DOHH2 (cell line): ENCODE measurements at regions not wholly inside any gene's neighbourhood (a gene's known extent, or its start where the extent isn't known, plus 50 kb on each side); places are given as distances from the start of the nearest gene placed in this dataset.

Experiments
- EZH2phosphoT487 ChIP-seq: fragments of 200-600 bp; sonication (generic); IDR thresholded peaks from 2 replicates; pipeline ENCODE4 v1.6.1; 2017; ENCODE audit warnings: borderline replicate concordance, mild to moderate bottlenecking, antibody characterized with exemption, low read length, moderate library complexity, mixed read lengths
- TF ChIP-seq, protein P1 (sequence below): fragments of 200-600 bp; sonication (generic); IDR thresholded peaks from one replicate; pipeline ENCODE4 v1.5.1; 2014; ENCODE audit warnings: antibody characterized with exemption, mild to moderate bottlenecking, low read depth, low read length; ENCODE audit not compliant: poor library complexity, severe bottlenecking

DNA sequence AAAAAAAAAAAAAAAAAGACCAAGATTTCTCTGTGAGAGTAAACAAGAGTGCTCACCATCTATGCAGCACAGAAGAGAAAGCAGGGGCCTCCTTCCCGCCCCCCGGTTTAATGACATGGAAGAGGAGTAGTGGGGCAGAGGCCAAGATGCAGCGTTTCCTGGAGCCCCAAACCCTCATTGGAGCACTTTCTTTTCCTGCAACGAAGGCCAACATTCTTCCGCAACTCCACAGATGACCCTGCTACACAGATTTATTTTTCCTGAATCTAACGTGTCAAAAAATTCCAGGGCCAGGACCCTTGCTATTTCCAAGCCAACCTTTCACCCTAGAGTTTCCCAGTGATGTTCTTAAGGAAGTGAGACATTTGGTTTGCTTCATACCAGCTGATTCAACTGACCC lies 189.6 kb downstream of the MIB1 start:
- TF ChIP-seq, protein P1, sequence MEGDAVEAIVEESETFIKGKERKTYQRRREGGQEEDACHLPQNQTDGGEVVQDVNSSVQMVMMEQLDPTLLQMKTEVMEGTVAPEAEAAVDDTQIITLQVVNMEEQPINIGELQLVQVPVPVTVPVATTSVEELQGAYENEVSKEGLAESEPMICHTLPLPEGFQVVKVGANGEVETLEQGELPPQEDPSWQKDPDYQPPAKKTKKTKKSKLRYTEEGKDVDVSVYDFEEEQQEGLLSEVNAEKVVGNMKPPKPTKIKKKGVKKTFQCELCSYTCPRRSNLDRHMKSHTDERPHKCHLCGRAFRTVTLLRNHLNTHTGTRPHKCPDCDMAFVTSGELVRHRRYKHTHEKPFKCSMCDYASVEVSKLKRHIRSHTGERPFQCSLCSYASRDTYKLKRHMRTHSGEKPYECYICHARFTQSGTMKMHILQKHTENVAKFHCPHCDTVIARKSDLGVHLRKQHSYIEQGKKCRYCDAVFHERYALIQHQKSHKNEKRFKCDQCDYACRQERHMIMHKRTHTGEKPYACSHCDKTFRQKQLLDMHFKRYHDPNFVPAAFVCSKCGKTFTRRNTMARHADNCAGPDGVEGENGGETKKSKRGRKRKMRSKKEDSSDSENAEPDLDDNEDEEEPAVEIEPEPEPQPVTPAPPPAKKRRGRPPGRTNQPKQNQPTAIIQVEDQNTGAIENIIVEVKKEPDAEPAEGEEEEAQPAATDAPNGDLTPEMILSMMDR: no peak
- no peak for TF ChIP-seq EZH2phosphoT487
